ENCODE measurements at regions not wholly inside any gene's neighbourhood (a gene's known extent, or its start where the extent isn't known, plus 50 kb on each side); places are given as distances from the start of the nearest gene placed in this dataset.

- CTCF ChIA-PET = no interaction called here
- TF ChIP-seq EZH2 (IDR thresholded peaks at IDR 0.05; ENCODE audit: borderline replicate concordance, low read depth, low read length, poor library complexity, severe bottlenecking) (no peak), CTCF (conservative IDR thresholded peaks at IDR 0.05; ENCODE audit: low read depth, low read length) (no peak)
- Histone ChIP-seq H3K4me3 (ENCODE audit: low read depth, low read length, poor library complexity, severe bottlenecking) (peak overlapping the region; percentile 63), H3K27ac (ENCODE audit: low read depth, low read length, poor library complexity, severe bottlenecking) (peak overlapping the region; percentile 87), H3K9me3 (ENCODE audit: low read depth, low read length, poor library complexity, severe bottlenecking) (no peaks in the 10 kb centered on the region), H3K27me3 (replicated peaks; ENCODE audit: insufficient read depth, low read depth, low read length, poor library complexity) (no peaks in the 10 kb centered on the region), H3K4me1 (ENCODE audit: insufficient read depth, low read length, poor library complexity, severe bottlenecking) (no peaks in the 10 kb centered on the region), H3K36me3 (ENCODE audit: insufficient read depth, low read length, poor library complexity, severe bottlenecking) (no peaks in the 10 kb centered on the region)
- intact Hi-C loops (cut with micrococcal nuclease; ENCODE audit: unreplicated experiment) = loop anchor here (5.0 kb wide), 1 partner anchor 74 kb away; a partner anchor contains a TSS
- DNase-seq (ENCODE audit: low spot score) = peak; percentile 52
- POLR2A ChIA-PET (ENCODE audit: low non-redundant PET) = interaction anchor here (0.6 to 5.4 kb wide), 10 partner anchors 8 to 704 kb away, joined by 4 to 85 read pairs (median 6); a partner anchor contains a TSS
- no TSS peak for BruUV-seq (replicated peaks)
Observed at GRCh38 chr6:26195924-26196845, 109.0 kb downstream of the HFE start.

GRCh38 chr6:26196846-26197635 is 109.8 kb downstream of the HFE start:
- Histone ChIP-seq H3K9me3 (ENCODE audit: low read depth, low read length, poor library complexity, severe bottlenecking) (no peaks in the 10 kb centered on the region), H3K27ac (ENCODE audit: low read depth, low read length, poor library complexity, severe bottlenecking) (peak overlapping the region; percentile 87), H3K4me3 (ENCODE audit: low read depth, low read length, poor library complexity, severe bottlenecking) (peak overlapping the region; percentile 63), H3K4me1 (ENCODE audit: insufficient read depth, low read length, poor library complexity, severe bottlenecking) (no peaks in the 10 kb centered on the region), H3K27me3 (replicated peaks; ENCODE audit: insufficient read depth, low read depth, low read length, poor library complexity) (no peaks in the 10 kb centered on the region), H3K36me3 (ENCODE audit: insufficient read depth, low read length, poor library complexity, severe bottlenecking) (no peaks in the 10 kb centered on the region)
- TSS peak; percentile 74 for BruUV-seq (replicated peaks)
- intact Hi-C loops (cut with micrococcal nuclease; ENCODE audit: unreplicated experiment) = loop anchor here (5.0 kb wide), 1 partner anchor 75 kb away; a partner anchor contains a TSS
- peak; percentile 96 for DNase-seq (ENCODE audit: low spot score)
- CTCF ChIA-PET = interaction anchor here (1.5 kb wide), 1 partner anchor 21 kb away, joined by 6 read pairs; no protein-coding TSS in a partner anchor
- TF ChIP-seq CTCF (conservative IDR thresholded peaks at IDR 0.05; ENCODE audit: low read depth, low read length) = no peak
- TF ChIP-seq EZH2 (IDR thresholded peaks at IDR 0.05; ENCODE audit: borderline replicate concordance, low read depth, low read length, poor library complexity, severe bottlenecking) = no peak
- POLR2A ChIA-PET (ENCODE audit: low non-redundant PET) = interaction anchor here (0.6 to 5.4 kb wide), 8 partner anchors 9 to 164 kb away, joined by 3 to 85 read pairs (median 13); a partner anchor contains a TSS

GRCh38 chr6:26197636-26197932 is 110.4 kb downstream of the HFE start:
- no peaks in the 10 kb centered on the region for H3K36me3 ChIP-seq (ENCODE audit: insufficient read depth, low read length, poor library complexity, severe bottlenecking)
- H3K9me3 ChIP-seq (ENCODE audit: low read depth, low read length, poor library complexity, severe bottlenecking) = no peaks in the 10 kb centered on the region
- intact Hi-C loops (cut with micrococcal nuclease; ENCODE audit: unreplicated experiment) = loop anchor here (5.0 kb wide), 1 partner anchor 75 kb away; a partner anchor contains a TSS
- DNase-seq (ENCODE audit: low spot score) = no peak
- TF ChIP-seq CTCF (conservative IDR thresholded peaks at IDR 0.05; ENCODE audit: low read depth, low read length) = no peak
- TF ChIP-seq EZH2 (IDR thresholded peaks at IDR 0.05; ENCODE audit: borderline replicate concordance, low read depth, low read length, poor library complexity, severe bottlenecking) = no peak
- H3K27me3 ChIP-seq (replicated peaks; ENCODE audit: insufficient read depth, low read depth, low read length, poor library complexity) = no peaks in the 10 kb centered on the region
- no peaks in the 10 kb centered on the region for H3K4me1 ChIP-seq (ENCODE audit: insufficient read depth, low read length, poor library complexity, severe bottlenecking)
- H3K27ac ChIP-seq (ENCODE audit: low read depth, low read length, poor library complexity, severe bottlenecking) = peak overlapping the region; percentile 87
- CTCF ChIA-PET = interaction anchor here (0.6 to 1.5 kb wide), 2 partner anchors 19 to 22 kb away, joined by 6 to 9 read pairs; no protein-coding TSS in a partner anchor
- POLR2A ChIA-PET (ENCODE audit: low non-redundant PET) = interaction anchor here (0.6 to 5.4 kb wide), 6 partner anchors 9 to 74 kb away, joined by 3 to 85 read pairs (median 22); a partner anchor contains a TSS
- H3K4me3 ChIP-seq (ENCODE audit: low read depth, low read length, poor library complexity, severe bottlenecking) = peak overlapping the region; percentile 63
- BruUV-seq (replicated peaks) = no TSS peak

All from A673 (cell line).